H1 (cell line): ENCODE measurements at regions not wholly inside any gene's neighbourhood (a gene's known extent, or its start where the extent isn't known, plus 50 kb on each side); places are given as distances from the start of the nearest gene placed in this dataset.

Experiments used
- CTCF ChIA-PET: fragments of 300-600 bp; sonication (Branson Sonifier 250); formaldehyde crosslinking; loops from one replicate; lab custom pipeline; 2021; ENCODE audit not compliant: partially characterized antibody; lab: Charles Lee
- POLR2A ChIA-PET: fragments of 300-600 bp; sonication (Branson Sonifier 250); formaldehyde crosslinking; loops from one replicate; lab custom pipeline; 2021; ENCODE audit warnings: inconsistent platforms; ENCODE audit not compliant: partially characterized antibody; lab: Charles Lee
- DNase-seq, 2 experiments: peaks; one replicate each; pipeline versions ENCODE4 v3.0.0 to v3.0.0-alpha.2; 2010 to 2022; ENCODE audit warnings: low spot score in 2 of 2, low read depth in 1 of 2, mixed read lengths in 1 of 2
- FAIRE-seq: peaks from 2 replicates; lab custom pipeline; 2011; peaks lifted over from hg19 to GRCh38; lab: Jason Lieb, UNC
- H2AFZ ChIP-seq: 2 replicates; pipeline ENCODE4 v1.8.1; 2012; ENCODE audit warnings: low read length, inconsistent platforms
- H2AK5ac ChIP-seq: 2 replicates; pipeline ENCODE4 v1.6.1; 2013; ENCODE audit warnings: low read depth, low read length
- H2BK120ac ChIP-seq: replicated peaks from 2 replicates; pipeline ENCODE3; 2013; ENCODE audit warnings: low read depth, low read length, inconsistent platforms
- H2BK12ac ChIP-seq: 2 replicates; pipeline ENCODE4 v1.6.1; 2013; ENCODE audit warnings: low read depth, low read length
- H2BK15ac ChIP-seq: 2 replicates; pipeline ENCODE4 v1.6.1; 2013; ENCODE audit warnings: low read length
- H2BK20ac ChIP-seq: 2 replicates; pipeline ENCODE4 v1.6.1; 2013; ENCODE audit warnings: low read length
- H2BK5ac ChIP-seq: 2 replicates; pipeline ENCODE4 v1.6.1; 2013; ENCODE audit warnings: low read depth, low read length
- H3K14ac ChIP-seq: 2 replicates; pipeline ENCODE4 v1.6.1; 2013; ENCODE audit warnings: inconsistent platforms; ENCODE audit not compliant: insufficient read length
- H3K18ac ChIP-seq: 2 replicates; pipeline ENCODE4 v1.6.1; 2013; ENCODE audit warnings: low read length; ENCODE audit errors: extremely low read depth
- H3K23ac ChIP-seq: 2 replicates; pipeline ENCODE4 v1.6.1; 2013; ENCODE audit warnings: inconsistent platforms; ENCODE audit not compliant: insufficient read length
- H3K23me2 ChIP-seq: 2 replicates; pipeline ENCODE4 v1.6.1; 2013; ENCODE audit warnings: low read depth, low read length
- H3K27ac ChIP-seq: 2 replicates; pipeline ENCODE4 v1.6.1; 2011; ENCODE audit warnings: low read depth, low read length, inconsistent platforms
- H3K27me3 ChIP-seq, 4 experiments: replicated peaks in 1 of 4; 1 replicate in 1 of 4; 2 replicates in 3 of 4; pipeline versions ENCODE4 v1.6.1 to v1.8.1; 2011 to 2013; ENCODE audit warnings: low read length in 3 of 4, mild to moderate bottlenecking in 3 of 4, inconsistent platforms in 2 of 4, mixed read lengths in 2 of 4, moderate library complexity in 1 of 4; ENCODE audit not compliant: control insufficient read depth in 3 of 4, insufficient read depth in 3 of 4; ENCODE audit errors: extremely low read depth in 1 of 4
- H3K36me3 ChIP-seq, 4 experiments: 2 replicates each; pipeline versions ENCODE4 v1.6.1 to v1.8.1; 2011 to 2013; ENCODE audit warnings: mild to moderate bottlenecking in 4 of 4, low read length in 3 of 4, moderate library complexity in 2 of 4, control low read depth in 1 of 4, inconsistent platforms in 1 of 4; ENCODE audit not compliant: insufficient read depth in 4 of 4, control insufficient read depth in 2 of 4
- H3K4ac ChIP-seq: replicated peaks from 2 replicates; pipeline ENCODE3; 2013; ENCODE audit warnings: low read length, low read depth, mixed read lengths, inconsistent platforms; ENCODE audit not compliant: insufficient read length
- H3K4me1 ChIP-seq, 4 experiments: replicated peaks in 1 of 4; 1 replicate in 1 of 4; 2 replicates in 3 of 4; pipeline versions ENCODE4 v1.6.1 to v1.8.1; 2011 to 2013; ENCODE audit warnings: low read length in 3 of 4, inconsistent platforms in 2 of 4, mixed read lengths in 1 of 4; ENCODE audit not compliant: insufficient read depth in 4 of 4, control insufficient read depth in 3 of 4
- H3K4me2 ChIP-seq, 2 experiments: 2 replicates each; pipeline versions ENCODE4 v1.6.1 to v1.8.1; 2011 to 2013; ENCODE audit warnings: low read depth in 2 of 2, low read length in 2 of 2, control low read depth in 1 of 2, inconsistent platforms in 1 of 2, mild to moderate bottlenecking in 1 of 2; ENCODE audit not compliant: insufficient read depth in 1 of 2
- H3K4me3 ChIP-seq, 4 experiments: fragments of 200-600, 300-600 bp in 1 of 4; sonication (generic), shearing (Covaris generic), sonication (Bioruptor Twin) in 1 of 4; 2 replicates each; pipeline versions ENCODE4 v1.5.1 to v1.8.1; 2011 to 2016; ENCODE audit warnings: low read length in 4 of 4, low read depth in 3 of 4, control low read depth in 2 of 4, inconsistent platforms in 2 of 4, mild to moderate bottlenecking in 2 of 4, mixed read lengths in 1 of 4, moderate library complexity in 1 of 4; ENCODE audit not compliant: insufficient read depth in 2 of 4; ENCODE audit errors: extremely low read depth in 1 of 4
- H3K56ac ChIP-seq: replicated peaks from 2 replicates; pipeline ENCODE3; 2013; ENCODE audit warnings: low read depth, mild to moderate bottlenecking, mixed read lengths, low read length, inconsistent platforms; ENCODE audit not compliant: insufficient read length
- H3K79me1 ChIP-seq: 2 replicates; pipeline ENCODE4 v1.6.1; 2013; ENCODE audit warnings: low read depth, low read length, control low read depth
- H3K79me2 ChIP-seq, 2 experiments: 2 replicates each; pipeline versions ENCODE4 v1.6.1 to v1.8.1; 2012 to 2013; ENCODE audit warnings: low read length in 2 of 2, mild to moderate bottlenecking in 2 of 2, inconsistent platforms in 1 of 2; ENCODE audit not compliant: insufficient read depth in 2 of 2, control insufficient read depth in 1 of 2
- H3K9ac ChIP-seq, 4 experiments: replicated peaks in 1 of 4; 1 replicate in 1 of 4; 2 replicates in 3 of 4; pipeline versions ENCODE4 v1.6.1 to v1.8.1; 2011 to 2013; ENCODE audit warnings: low read depth in 3 of 4, low read length in 3 of 4, control low read depth in 2 of 4, mild to moderate bottlenecking in 2 of 4, moderate library complexity in 2 of 4, inconsistent platforms in 1 of 4; ENCODE audit errors: extremely low read depth in 1 of 4
- H3K9me3 ChIP-seq, 2 experiments: 2 replicates each; pipeline versions ENCODE4 v1.6.1 to v1.8.1; 2012 to 2013; ENCODE audit warnings: mild to moderate bottlenecking in 2 of 2, moderate library complexity in 2 of 2, control low read depth in 1 of 2, inconsistent platforms in 1 of 2, low read depth in 1 of 2, low read length in 1 of 2, mixed read lengths in 1 of 2; ENCODE audit not compliant: insufficient read depth in 2 of 2
- H4K20me1 ChIP-seq, 2 experiments: replicated peaks in 1 of 2; 2 replicates each; pipeline versions ENCODE3 to v1.8.1; 2011 to 2013; ENCODE audit warnings: inconsistent platforms in 2 of 2, low read length in 2 of 2, mild to moderate bottlenecking in 1 of 2; ENCODE audit not compliant: insufficient read depth in 2 of 2, control insufficient read depth in 1 of 2
- H4K5ac ChIP-seq: 2 replicates; pipeline ENCODE4 v1.6.1; 2013; ENCODE audit warnings: low read length, low read depth, mixed read lengths, inconsistent platforms; ENCODE audit not compliant: insufficient read length
- H4K8ac ChIP-seq: 2 replicates; pipeline ENCODE4 v1.8.0; 2013; ENCODE audit warnings: mild to moderate bottlenecking, moderate library complexity, low read length, inconsistent platforms; ENCODE audit not compliant: insufficient read depth; ENCODE audit errors: extremely low read depth
- H4K91ac ChIP-seq: replicated peaks from 2 replicates; pipeline ENCODE3; 2013; ENCODE audit warnings: low read length, mixed read lengths, inconsistent platforms; ENCODE audit not compliant: insufficient read length
- BACH1 ChIP-seq: IDR thresholded peaks from 2 replicates; pipeline ENCODE4 v1.6.1; 2012; ENCODE audit warnings: low read length, improper control_type of control experiment
- CEBPB ChIP-seq: IDR thresholded peaks from 2 replicates; pipeline ENCODE4 v1.6.1; 2012; ENCODE audit warnings: low read depth, low read length
- GTF2F1 ChIP-seq: IDR thresholded peaks from 2 replicates; pipeline ENCODE4 v1.6.1; 2012; ENCODE audit warnings: low read depth, low read length, improper control_type of control experiment, borderline replicate concordance
- KDM1A ChIP-seq: fragments of 200-600, 300-600 bp; sonication (generic); IDR thresholded peaks from 2 replicates; pipeline ENCODE4 v1.7.1; 2016; ENCODE audit warnings: mild to moderate bottlenecking, low read length, borderline replicate concordance
- KDM5A ChIP-seq: fragments of 200-600 bp; IDR thresholded peaks from 2 replicates; pipeline ENCODE4 v1.7.1; 2012; ENCODE audit warnings: mild to moderate bottlenecking, low read length, inconsistent platforms, mixed read lengths
- PHF8 ChIP-seq: fragments of 200-600 bp; sonication (generic); conservative IDR thresholded peaks from 2 replicates; pipeline ENCODE4 v1.7.1; 2012; ENCODE audit warnings: low read depth, mild to moderate bottlenecking, inconsistent platforms, low read length, moderate library complexity
- POU5F1 ChIP-seq: IDR thresholded peaks from 2 replicates; pipeline ENCODE4 v1.6.1; 2011; ENCODE audit warnings: low read depth, mild to moderate bottlenecking, low read length, moderate library complexity
- TAF7 ChIP-seq: optimal IDR thresholded peaks from 2 replicates; pipeline ENCODE3; 2011; ENCODE audit warnings: low read depth, mild to moderate bottlenecking, inconsistent platforms, low read length, moderate library complexity, borderline replicate concordance
- WGBS, 2 experiments: shearing (Covaris generic) in 1 of 2; methylation state at CpG; one replicate each; pipeline versions ENCODE4 v1.1.6 to v1.1.7; 2013 to 2015; ENCODE audit warnings: low lambda C conversion rate in 2 of 2, mixed read lengths in 2 of 2, inconsistent platforms in 1 of 2, low coverage in 1 of 2, missing lambda C conversion rate in 1 of 2; ENCODE audit not compliant: insufficient replicate concordance in 2 of 2, insufficient coverage in 1 of 2, insufficient read length in 1 of 2; ENCODE audit errors: extremely low coverage in 1 of 2, missing lambda C conversion rate in 1 of 2; 5-methylcytosine and 5-hydroxymethylcytosine counted together

GRCh38 chr5:158588617-158589016, 511.1 kb downstream of the EBF1 start:
- POLR2A ChIA-PET: no interaction called here
- no peak overlapping the region for H3K18ac ChIP-seq
- no peak for FAIRE-seq
- TF ChIP-seq KDM5A (no peak), TAF7 (no peak), PHF8 (no peak), KDM1A (no peak), POU5F1 (no peak), BACH1 (no peak), CEBPB (no peak), GTF2F1 (no peak)
- DNase-seq: no peak
- no peak overlapping the region for H2BK120ac ChIP-seq
- H3K4me2 ChIP-seq: no peak overlapping the region
- no peak overlapping the region for H2BK20ac ChIP-seq
- no peak overlapping the region for H3K23ac ChIP-seq
- H2AK5ac ChIP-seq: no peak overlapping the region
- H3K27me3 ChIP-seq: no peaks in the 10 kb centered on the region
- no peaks in the 10 kb centered on the region for H3K36me3 ChIP-seq
- no peaks in the 10 kb centered on the region for H3K79me1 ChIP-seq
- no peak overlapping the region for H2AFZ ChIP-seq
- H4K20me1 ChIP-seq: no peaks in the 10 kb centered on the region
- 92% methylated on average over 1 of the region's 1 CpG; no CpG with 5 or more reads in 1 of the 2 experiments for WGBS, 2 experiments
- no peak overlapping the region for H3K4me3 ChIP-seq
- H3K56ac ChIP-seq: no peak overlapping the region
- no peak overlapping the region for H4K5ac ChIP-seq
- no peak overlapping the region for H2BK5ac ChIP-seq
- H3K14ac ChIP-seq: no peak overlapping the region
- H3K23me2 ChIP-seq: no peaks in the 10 kb centered on the region
- no peak overlapping the region for H2BK12ac ChIP-seq
- H3K27ac ChIP-seq: no peak overlapping the region
- H3K9me3 ChIP-seq: no peaks in the 10 kb centered on the region
- H3K4ac ChIP-seq: no peak overlapping the region
- H4K91ac ChIP-seq: no peak overlapping the region
- peaks cover 4 to 10% (median 9%) of the 10 kb centered on the region in 4 experiments; a peak in 5 of 7 replicates for H3K4me1 ChIP-seq
- H2BK15ac ChIP-seq: no peak overlapping the region
- H3K79me2 ChIP-seq: no peaks in the 10 kb centered on the region
- H4K8ac ChIP-seq: no peak overlapping the region
- CTCF ChIA-PET: no interaction called here
- no peak overlapping the region for H3K9ac ChIP-seq
